Cardiac fibroblast (primary cell): ENCODE measurements at regions not wholly inside any gene's neighbourhood (a gene's known extent, or its start where the extent isn't known, plus 50 kb on each side); places are given as distances from the start of the nearest gene placed in this dataset.

Source experiments
- DNase-seq, 2 donors: peaks; one replicate each; pipeline versions ENCODE4 v3.0.0 to v3.0.0-alpha.2; 2010; ENCODE audit warnings: low read depth in 2 of 2
- H3K4me3 ChIP-seq, 2 donors: replicated peaks in 1 of 2; 1 replicate in 1 of 2; 2 replicates in 1 of 2; pipeline ENCODE4 v1.5.1; 2011; ENCODE audit warnings: low read depth in 2 of 2, low read length in 2 of 2, mild to moderate bottlenecking in 2 of 2, moderate library complexity in 1 of 2
- TF ChIP-seq, protein P1 (sequence below): IDR thresholded peaks from one replicate; pipeline ENCODE4 v1.5.1; 2011; ENCODE audit warnings: low read depth, mild to moderate bottlenecking, low read length, inconsistent platforms

DNA sequence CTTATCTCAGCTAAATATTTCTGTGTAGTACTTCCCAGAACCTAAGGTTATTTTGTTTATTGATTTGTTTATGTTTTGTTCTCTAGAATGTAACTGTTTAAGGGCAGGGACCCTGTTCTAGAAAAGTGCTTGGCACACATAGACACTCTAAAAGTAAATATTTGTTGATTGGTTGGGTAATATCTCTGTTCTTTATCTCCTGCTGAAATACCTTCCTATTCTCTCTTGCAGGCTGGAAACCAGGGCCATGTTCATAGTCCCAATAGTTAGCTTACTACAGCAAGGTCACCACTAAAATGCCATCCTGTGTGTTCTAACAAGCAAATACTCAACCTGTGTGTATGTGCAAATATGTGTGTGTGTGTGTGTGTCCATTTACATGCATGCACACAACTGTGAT is 375.6 kb upstream of the MEIS1 start:
- DNase-seq = no peak
- H3K4me3 ChIP-seq = no peak overlapping the region
- TF ChIP-seq, protein P1, sequence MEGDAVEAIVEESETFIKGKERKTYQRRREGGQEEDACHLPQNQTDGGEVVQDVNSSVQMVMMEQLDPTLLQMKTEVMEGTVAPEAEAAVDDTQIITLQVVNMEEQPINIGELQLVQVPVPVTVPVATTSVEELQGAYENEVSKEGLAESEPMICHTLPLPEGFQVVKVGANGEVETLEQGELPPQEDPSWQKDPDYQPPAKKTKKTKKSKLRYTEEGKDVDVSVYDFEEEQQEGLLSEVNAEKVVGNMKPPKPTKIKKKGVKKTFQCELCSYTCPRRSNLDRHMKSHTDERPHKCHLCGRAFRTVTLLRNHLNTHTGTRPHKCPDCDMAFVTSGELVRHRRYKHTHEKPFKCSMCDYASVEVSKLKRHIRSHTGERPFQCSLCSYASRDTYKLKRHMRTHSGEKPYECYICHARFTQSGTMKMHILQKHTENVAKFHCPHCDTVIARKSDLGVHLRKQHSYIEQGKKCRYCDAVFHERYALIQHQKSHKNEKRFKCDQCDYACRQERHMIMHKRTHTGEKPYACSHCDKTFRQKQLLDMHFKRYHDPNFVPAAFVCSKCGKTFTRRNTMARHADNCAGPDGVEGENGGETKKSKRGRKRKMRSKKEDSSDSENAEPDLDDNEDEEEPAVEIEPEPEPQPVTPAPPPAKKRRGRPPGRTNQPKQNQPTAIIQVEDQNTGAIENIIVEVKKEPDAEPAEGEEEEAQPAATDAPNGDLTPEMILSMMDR = no peak

DNA sequence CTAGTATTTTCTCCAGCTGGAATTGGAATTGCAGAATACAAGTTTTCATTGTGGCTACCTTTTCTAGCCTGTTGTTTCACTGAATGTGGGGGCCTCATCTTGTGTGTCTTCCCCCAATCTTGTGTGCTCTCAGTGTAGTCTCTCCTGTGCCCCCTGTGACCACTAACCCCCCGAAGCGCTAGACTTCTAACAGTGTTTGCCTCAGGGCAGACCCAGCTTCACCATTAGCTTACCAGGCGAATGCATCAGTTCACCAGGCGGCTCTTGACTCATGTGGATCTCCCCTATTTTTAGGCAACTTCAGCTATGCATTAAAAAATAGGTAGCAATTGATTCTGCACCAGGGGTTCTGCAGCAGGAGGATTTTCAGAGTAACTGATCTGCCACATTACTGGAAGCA is 376.2 kb upstream of the MEIS1 start:
- TF ChIP-seq, protein P1 = no peak
- no peak for DNase-seq
- H3K4me3 ChIP-seq = no peak overlapping the region

- no peak overlapping the region for H3K4me3 ChIP-seq
- TF ChIP-seq, protein P1 = no peak
- no peak for DNase-seq
These were observed 377.1 kb upstream of the MEIS1 start for GRCh38 chr2:66057844-66058243.

DNA sequence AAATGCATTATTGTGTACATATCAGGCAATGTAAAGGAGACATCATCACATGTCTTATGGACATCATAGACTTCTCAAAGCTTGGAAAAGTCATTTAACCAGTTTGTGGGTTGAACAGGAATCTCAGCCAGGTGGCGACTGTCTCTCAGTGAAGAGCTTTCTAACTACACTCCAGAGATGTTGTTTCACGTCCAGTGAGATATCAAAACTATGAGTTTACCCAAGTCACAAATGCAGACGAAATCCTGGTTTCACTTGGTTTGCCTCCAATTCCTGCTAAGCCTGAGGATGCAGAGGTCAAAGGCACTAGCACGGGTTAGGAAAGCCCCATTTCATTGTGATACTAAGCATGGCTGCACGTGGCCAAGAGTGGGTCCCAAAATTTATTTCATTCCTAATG is 384.5 kb upstream of the MEIS1 start:
- H3K4me3 ChIP-seq = no peak overlapping the region
- no peak for DNase-seq
- TF ChIP-seq, protein P1 = no peak

DNA sequence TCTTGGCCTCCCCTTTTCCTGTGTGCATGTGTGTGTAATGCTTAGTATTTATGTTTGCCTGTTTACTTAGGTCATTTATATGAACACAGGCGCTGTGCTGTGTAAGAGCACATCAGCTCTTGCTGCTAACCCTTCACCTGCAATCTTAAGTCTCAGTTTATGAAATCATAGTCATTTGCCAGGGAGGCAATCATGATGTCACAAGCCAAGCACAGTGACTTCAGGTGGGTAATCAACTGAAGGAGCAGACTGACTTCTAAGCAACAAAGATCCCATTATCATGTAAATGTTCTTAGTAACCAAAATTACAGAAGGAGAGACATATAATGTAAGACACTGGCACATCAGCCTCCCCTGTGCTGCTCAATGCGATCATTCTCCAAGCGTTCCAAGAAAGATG is 386.3 kb upstream of the MEIS1 start:
- no peak overlapping the region for H3K4me3 ChIP-seq
- no peak for DNase-seq
- TF ChIP-seq, protein P1 = no peak

- TF ChIP-seq, protein P1 = no peak
- H3K4me3 ChIP-seq = no peak overlapping the region
- no peak for DNase-seq
These were observed 392.8 kb upstream of the MEIS1 start for GRCh38 chr2:66041902-66042657.

DNA sequence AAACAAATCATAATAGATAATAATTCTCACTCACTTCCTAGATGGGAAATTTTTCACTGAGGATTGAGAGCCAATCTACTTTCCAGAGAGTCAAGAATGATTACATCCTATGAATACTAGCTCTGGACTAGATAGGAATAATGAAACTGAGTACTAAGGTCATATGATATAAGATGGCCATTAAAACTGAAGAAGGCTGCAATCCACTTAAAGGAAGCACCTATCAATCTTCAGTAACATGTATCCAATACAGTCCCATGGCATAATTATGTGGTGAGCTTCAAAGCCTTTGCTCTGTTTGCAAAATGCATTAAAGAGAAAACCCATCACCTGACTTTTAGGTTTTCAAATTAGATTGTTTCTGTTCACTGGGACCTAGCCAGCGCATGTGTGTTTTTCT is 398.0 kb upstream of the MEIS1 start:
- TF ChIP-seq, protein P1 = no peak
- DNase-seq = no peak
- no peak overlapping the region for H3K4me3 ChIP-seq
